Testis (tissue), 2 donors: ENCODE measurements at regions not wholly inside any gene's neighbourhood (a gene's known extent, or its start where the extent isn't known, plus 50 kb on each side); places are given as distances from the start of the nearest gene placed in this dataset.

Source experiments
- POLR2A ChIP-seq: fragments of 450-650 bp; IDR thresholded peaks from one replicate; pipeline ENCODE4 v1.6.1; 2017; ENCODE audit warnings: antibody characterized with exemption, mild to moderate bottlenecking, moderate library complexity
- TF ChIP-seq, protein P1 (sequence below), 3 experiments: fragments of 450-650 bp in 2 of 3; fragments of 200-600 bp in 1 of 3; sonication (generic) in 1 of 3; IDR thresholded peaks; one replicate each; pipeline ENCODE4 v1.5.1; 2016 to 2019; ENCODE audit warnings: antibody characterized with exemption in 3 of 3, mild to moderate bottlenecking in 2 of 3, moderate library complexity in 1 of 3

DNA sequence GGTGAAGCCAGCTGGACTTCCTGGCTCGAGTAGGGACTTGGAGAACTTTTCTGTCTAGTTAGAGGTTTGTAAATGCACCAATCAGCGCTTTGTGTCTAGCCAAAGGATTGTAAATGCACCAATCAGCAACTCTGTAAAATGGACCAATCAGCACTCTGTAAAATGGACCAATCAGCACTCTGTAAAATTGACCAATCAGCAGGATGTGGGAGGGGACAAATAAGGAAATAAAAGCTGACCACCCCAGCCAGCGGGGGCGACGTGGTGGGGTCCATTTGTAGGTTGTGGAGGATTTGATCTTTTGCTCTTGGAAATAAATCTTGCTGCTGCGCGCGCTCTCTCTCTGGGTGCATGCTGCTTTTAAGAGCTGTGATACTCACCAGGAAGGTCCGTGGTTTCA lies 202.9 kb downstream of the MIAT start:
- TF ChIP-seq, protein P1, sequence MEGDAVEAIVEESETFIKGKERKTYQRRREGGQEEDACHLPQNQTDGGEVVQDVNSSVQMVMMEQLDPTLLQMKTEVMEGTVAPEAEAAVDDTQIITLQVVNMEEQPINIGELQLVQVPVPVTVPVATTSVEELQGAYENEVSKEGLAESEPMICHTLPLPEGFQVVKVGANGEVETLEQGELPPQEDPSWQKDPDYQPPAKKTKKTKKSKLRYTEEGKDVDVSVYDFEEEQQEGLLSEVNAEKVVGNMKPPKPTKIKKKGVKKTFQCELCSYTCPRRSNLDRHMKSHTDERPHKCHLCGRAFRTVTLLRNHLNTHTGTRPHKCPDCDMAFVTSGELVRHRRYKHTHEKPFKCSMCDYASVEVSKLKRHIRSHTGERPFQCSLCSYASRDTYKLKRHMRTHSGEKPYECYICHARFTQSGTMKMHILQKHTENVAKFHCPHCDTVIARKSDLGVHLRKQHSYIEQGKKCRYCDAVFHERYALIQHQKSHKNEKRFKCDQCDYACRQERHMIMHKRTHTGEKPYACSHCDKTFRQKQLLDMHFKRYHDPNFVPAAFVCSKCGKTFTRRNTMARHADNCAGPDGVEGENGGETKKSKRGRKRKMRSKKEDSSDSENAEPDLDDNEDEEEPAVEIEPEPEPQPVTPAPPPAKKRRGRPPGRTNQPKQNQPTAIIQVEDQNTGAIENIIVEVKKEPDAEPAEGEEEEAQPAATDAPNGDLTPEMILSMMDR (IDR thresholded peaks at IDR 0.05): no peak
- TF ChIP-seq POLR2A: no peak
